ENCODE measurements at regions not wholly inside any gene's neighbourhood (a gene's known extent, or its start where the extent isn't known, plus 50 kb on each side); places are given as distances from the start of the nearest gene placed in this dataset.

- no peaks in the 10 kb centered on the region for H3K9me3 Mint-ChIP-seq
- no peak for DNase-seq
- no peak overlapping the region for H3K4me3 Mint-ChIP-seq
- H3K4me1 Mint-ChIP-seq: no peaks in the 10 kb centered on the region
- no peak for ATAC-seq
- peaks cover 7% of the 10 kb centered on the region for H3K27me3 Mint-ChIP-seq
- H3K27ac Mint-ChIP-seq: no peak overlapping the region
These were observed 577.1 kb downstream of the PLPP3 start for GRCh38 chr1:56002231-56002630.

DNA sequence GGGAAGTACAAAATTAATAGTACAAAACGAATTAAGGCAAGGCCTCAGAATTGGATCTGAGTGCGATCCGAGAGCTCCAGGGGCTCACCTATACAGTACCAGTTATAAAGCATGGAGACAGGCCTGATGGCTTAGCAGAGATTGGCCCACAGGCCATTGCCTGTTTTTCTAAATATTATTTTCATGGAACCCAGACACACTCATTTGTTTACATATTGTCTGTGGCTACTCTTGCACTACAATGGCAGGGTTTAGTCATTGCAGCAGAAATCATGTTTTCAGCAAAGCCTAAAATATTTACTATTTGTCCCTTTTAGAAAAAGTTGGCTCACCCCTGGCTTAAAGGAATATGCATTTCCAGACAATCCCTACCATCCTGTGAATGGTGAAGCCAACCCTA lies 578.9 kb downstream of the PLPP3 start:
- peaks cover 7% of the 10 kb centered on the region for H3K27me3 Mint-ChIP-seq
- DNase-seq: no peak
- no peaks in the 10 kb centered on the region for H3K4me1 Mint-ChIP-seq
- no peak overlapping the region for H3K4me3 Mint-ChIP-seq
- no peak for ATAC-seq
- peaks cover 5 to 9% of the 10 kb centered on the region in 2 donors for H3K9me3 Mint-ChIP-seq
- no peak overlapping the region for H3K27ac Mint-ChIP-seq

DNA sequence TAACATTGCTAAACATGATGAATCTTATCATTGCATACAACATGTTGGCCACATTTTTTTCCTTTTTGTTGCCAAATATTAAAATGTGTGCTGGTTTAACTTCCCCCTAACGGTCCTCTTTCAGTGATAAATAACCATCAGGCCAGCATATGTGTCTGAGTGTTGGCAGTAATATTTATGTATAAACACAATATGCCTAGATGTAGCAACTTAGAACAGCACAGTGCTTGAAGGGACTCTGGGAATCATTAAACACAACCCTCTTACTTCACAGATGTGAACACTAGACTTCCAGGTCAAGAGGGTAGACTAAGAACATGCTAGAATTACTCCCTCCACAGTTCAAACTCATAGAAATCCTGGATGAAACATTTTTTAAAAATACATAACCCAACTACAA lies 581.8 kb downstream of the PLPP3 start:
- Mint-ChIP-seq H3K27ac (no peak overlapping the region), H3K4me1 (no peaks in the 10 kb centered on the region), H3K27me3 (peaks cover 7% of the 10 kb centered on the region), H3K4me3 (no peak overlapping the region), H3K9me3 (peaks cover 10 to 23% of the 10 kb centered on the region in 2 donors)
- ATAC-seq (no peak), DNase-seq (no peak)

- no peak overlapping the region for H3K4me3 Mint-ChIP-seq
- no peak for ATAC-seq
- H3K27me3 Mint-ChIP-seq: no peaks in the 10 kb centered on the region
- DNase-seq: no peak
- H3K4me1 Mint-ChIP-seq: no peaks in the 10 kb centered on the region
- peak overlapping the region in 1 of 2 donors; percentile 72 for H3K27ac Mint-ChIP-seq
- peaks cover 10 to 23% of the 10 kb centered on the region in 2 donors for H3K9me3 Mint-ChIP-seq
These were observed 585.6 kb downstream of the PLPP3 start for GRCh38 chr1:55993646-55994318.

GRCh38 chr1:55990007-55990406 lies 589.4 kb downstream of the PLPP3 start:
- H3K4me1 Mint-ChIP-seq: no peaks in the 10 kb centered on the region
- H3K9me3 Mint-ChIP-seq: peaks cover 1 to 10% of the 10 kb centered on the region in 2 donors
- no peak for DNase-seq
- ATAC-seq: no peak
- no peak overlapping the region for H3K27ac Mint-ChIP-seq
- no peak overlapping the region for H3K4me3 Mint-ChIP-seq
- no peaks in the 10 kb centered on the region for H3K27me3 Mint-ChIP-seq

- Mint-ChIP-seq H3K27ac (no peak overlapping the region), H3K9me3 (no peaks in the 10 kb centered on the region), H3K4me1 (no peaks in the 10 kb centered on the region), H3K27me3 (no peaks in the 10 kb centered on the region), H3K4me3 (no peak overlapping the region)
- ATAC-seq: no peak
- no peak for DNase-seq
These were observed 590.4 kb downstream of the PLPP3 start for GRCh38 chr1:55988963-55989452.

GRCh38 chr1:55987491-55988249 lies 591.7 kb downstream of the PLPP3 start:
- no peak overlapping the region for H3K4me3 Mint-ChIP-seq
- peaks cover 8% of the 10 kb centered on the region for H3K27me3 Mint-ChIP-seq
- H3K9me3 Mint-ChIP-seq: no peaks in the 10 kb centered on the region
- no peak for ATAC-seq
- H3K27ac Mint-ChIP-seq: no peak overlapping the region
- DNase-seq: no peak
- H3K4me1 Mint-ChIP-seq: no peaks in the 10 kb centered on the region

- Mint-ChIP-seq H3K27ac (no peak overlapping the region), H3K4me3 (no peak overlapping the region), H3K27me3 (peaks cover 8% of the 10 kb centered on the region), H3K4me1 (no peaks in the 10 kb centered on the region), H3K9me3 (no peaks in the 10 kb centered on the region)
- DNase-seq (no peak), ATAC-seq (no peak)
These were observed 593.4 kb downstream of the PLPP3 start for GRCh38 chr1:55986003-55986402.

DNA sequence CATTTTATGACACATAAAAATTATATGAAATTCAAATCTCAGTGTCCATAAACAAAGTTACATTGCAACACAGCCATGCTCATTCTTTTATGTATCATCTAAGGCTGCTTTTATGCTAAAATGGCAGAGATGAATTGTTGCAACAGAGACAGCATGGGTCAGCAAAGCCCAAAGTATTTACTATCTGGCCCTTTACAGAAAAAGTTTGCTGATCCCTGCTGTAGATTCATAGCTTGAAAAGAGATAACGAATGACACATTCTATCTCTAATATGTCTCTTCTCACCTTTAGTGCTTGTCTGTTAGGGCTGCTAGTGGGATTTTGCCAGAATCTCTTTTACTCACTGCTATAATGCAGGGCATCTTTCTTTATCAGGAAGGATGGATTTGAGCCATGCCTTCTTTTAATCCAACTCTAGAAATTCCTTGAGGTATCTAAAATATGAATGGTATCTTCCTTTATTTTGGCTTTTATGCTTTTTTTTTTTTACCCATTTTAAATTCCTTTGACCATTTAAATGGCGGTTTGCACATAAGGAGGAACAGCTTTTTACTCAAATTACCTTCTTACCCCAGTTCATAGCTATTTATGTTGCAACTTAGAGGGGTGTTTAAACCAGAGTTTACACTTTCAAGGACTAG lies 598.2 kb downstream of the PLPP3 start:
- H3K4me3 Mint-ChIP-seq: no peak overlapping the region
- no peaks in the 10 kb centered on the region for H3K4me1 Mint-ChIP-seq
- H3K27me3 Mint-ChIP-seq: peaks cover 8% of the 10 kb centered on the region
- no peaks in the 10 kb centered on the region for H3K9me3 Mint-ChIP-seq
- H3K27ac Mint-ChIP-seq: no peak overlapping the region
- DNase-seq: no peak
- no peak for ATAC-seq

- H3K4me3 Mint-ChIP-seq: no peak overlapping the region
- H3K27ac Mint-ChIP-seq: no peak overlapping the region
- H3K9me3 Mint-ChIP-seq: no peaks in the 10 kb centered on the region
- peaks cover 8% of the 10 kb centered on the region for H3K27me3 Mint-ChIP-seq
- no peak for ATAC-seq
- no peaks in the 10 kb centered on the region for H3K4me1 Mint-ChIP-seq
- no peak for DNase-seq
These were observed 598.8 kb downstream of the PLPP3 start for GRCh38 chr1:55980582-55980981.

GRCh38 chr1:55974714-55975441 lies 604.5 kb downstream of the PLPP3 start:
- no peak for DNase-seq
- peaks cover 0 to 7% of the 10 kb centered on the region in 2 donors for H3K9me3 Mint-ChIP-seq
- no peak for ATAC-seq
- no peaks in the 10 kb centered on the region for H3K27me3 Mint-ChIP-seq
- no peak overlapping the region for H3K27ac Mint-ChIP-seq
- no peak overlapping the region for H3K4me3 Mint-ChIP-seq
- H3K4me1 Mint-ChIP-seq: no peaks in the 10 kb centered on the region

GRCh38 chr1:55970526-55971110 lies 608.7 kb downstream of the PLPP3 start:
- Mint-ChIP-seq H3K4me1 (no peaks in the 10 kb centered on the region), H3K9me3 (peaks cover 0 to 7% of the 10 kb centered on the region in 2 donors), H3K4me3 (no peak overlapping the region), H3K27me3 (peaks cover 9% of the 10 kb centered on the region), H3K27ac (no peak overlapping the region)
- ATAC-seq (no peak), DNase-seq (no peak)

DNA sequence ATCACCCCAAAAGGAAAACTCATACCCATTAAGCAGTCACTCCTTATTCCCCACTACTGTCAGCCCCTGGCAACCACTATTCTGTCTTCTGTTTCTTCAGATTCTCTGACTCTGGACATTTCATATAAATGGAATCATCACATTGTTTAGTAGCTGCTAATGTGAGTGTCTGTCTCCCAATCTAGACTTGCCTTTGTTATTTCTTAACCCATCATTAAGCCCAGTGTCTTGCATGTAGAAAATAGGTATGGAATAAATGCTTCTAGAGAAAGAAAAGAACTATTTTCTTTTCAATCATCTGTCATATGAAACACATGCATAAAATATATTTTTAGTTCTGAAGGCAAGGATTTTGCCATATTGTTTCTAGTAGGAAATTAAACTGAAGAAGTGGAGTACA lies 610.0 kb downstream of the PLPP3 start:
- Mint-ChIP-seq H3K27ac (no peak overlapping the region), H3K9me3 (peaks cover 0 to 7% of the 10 kb centered on the region in 2 donors), H3K4me3 (no peak overlapping the region), H3K4me1 (no peaks in the 10 kb centered on the region), H3K27me3 (peaks cover 9% of the 10 kb centered on the region)
- DNase-seq (no peak), ATAC-seq (no peak)

GRCh38 chr1:55968661-55969060 lies 610.7 kb downstream of the PLPP3 start:
- H3K4me3 Mint-ChIP-seq: no peak overlapping the region
- H3K9me3 Mint-ChIP-seq: peaks cover 0 to 7% of the 10 kb centered on the region in 2 donors
- H3K27me3 Mint-ChIP-seq: peaks cover 9% of the 10 kb centered on the region
- DNase-seq (no peak), ATAC-seq (no peak)
- H3K4me1 Mint-ChIP-seq: no peaks in the 10 kb centered on the region
- no peak overlapping the region for H3K27ac Mint-ChIP-seq

DNA sequence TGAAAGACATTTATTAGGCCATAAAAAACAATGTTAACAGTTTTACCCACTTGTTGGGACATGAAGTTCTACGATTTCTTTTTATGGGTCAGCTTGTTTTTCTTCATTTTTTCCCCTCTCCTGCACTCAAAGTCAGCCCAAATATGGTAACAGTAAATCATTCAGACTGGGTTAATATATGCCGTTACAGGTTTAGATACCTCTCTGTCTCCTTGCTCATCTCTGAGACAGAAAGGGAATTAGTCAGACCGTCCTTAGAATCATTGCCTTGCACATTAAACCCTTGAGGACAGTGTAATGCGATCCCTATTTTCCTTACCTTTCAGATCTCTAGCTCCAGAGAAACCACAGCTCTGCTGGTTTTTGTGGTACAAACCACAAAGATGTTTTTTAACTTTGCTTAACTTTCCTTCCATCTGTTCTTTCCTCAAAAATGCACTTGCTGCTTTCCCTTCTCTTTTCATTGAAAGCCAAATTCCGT lies 613.3 kb downstream of the PLPP3 start:
- peaks cover 16% of the 10 kb centered on the region for H3K27me3 Mint-ChIP-seq
- no peak overlapping the region for H3K27ac Mint-ChIP-seq
- no peaks in the 10 kb centered on the region for H3K9me3 Mint-ChIP-seq
- no peak overlapping the region for H3K4me3 Mint-ChIP-seq
- no peaks in the 10 kb centered on the region for H3K4me1 Mint-ChIP-seq
- no peak for ATAC-seq
- DNase-seq: no peak
